Gastroesophageal sphincter (tissue), 4 donors: ENCODE measurements at regions not wholly inside any gene's neighbourhood (a gene's known extent, or its start where the extent isn't known, plus 50 kb on each side); places are given as distances from the start of the nearest gene placed in this dataset.

Source experiments
- ATAC-seq: fragments of 150-250 bp; one replicate; pipeline ENCODE4 v1.9.1; 2016; ENCODE audit warnings: mild to moderate bottlenecking, moderate library complexity
- H3K27ac ChIP-seq, 4 donors: fragments of 200-600 bp; sonication (generic) in 3 of 4; 1 replicate in 3 of 4; 2 replicates in 1 of 4; pipeline ENCODE4 v1.5.1; 2016 to 2019
- H3K27me3 ChIP-seq: fragments of 200-600 bp; sonication (generic); one replicate; pipeline ENCODE4 v1.5.1; 2019
- H3K36me3 ChIP-seq, 2 donors: fragments of 200-600 bp; sonication (generic); one replicate each; pipeline ENCODE4 v1.5.1; 2019; ENCODE audit warnings: control low read depth in 1 of 2
- H3K4me1 ChIP-seq, 3 donors: fragments of 200-600 bp; sonication (generic); 1 replicate in 2 of 3; 2 replicates in 1 of 3; pipeline ENCODE4 v1.5.1; 2016 to 2019; ENCODE audit warnings: control low read depth in 2 of 3
- H3K4me3 ChIP-seq, 2 donors: fragments of 200-600 bp; sonication (generic); one replicate each; pipeline ENCODE4 v1.5.1; 2019; ENCODE audit warnings: mild to moderate bottlenecking in 1 of 2, moderate library complexity in 1 of 2
- H3K9me3 ChIP-seq, 3 donors: fragments of 200-600 bp; sonication (generic); one replicate each; pipeline ENCODE4 v1.5.1; 2017 to 2019; ENCODE audit warnings: control low read depth in 2 of 3
- CTCF ChIP-seq, 4 experiments: fragments of 200-600 bp in 2 of 4; fragments of 450-650 bp in 2 of 4; sonication (generic) in 1 of 4; IDR thresholded peaks; one replicate each; pipeline ENCODE4 v1.5.1; 2017 to 2019; ENCODE audit warnings: antibody characterized with exemption in 4 of 4, mild to moderate bottlenecking in 2 of 4, moderate library complexity in 2 of 4
- EP300 ChIP-seq: sonication (generic); formaldehyde crosslinking; IDR thresholded peaks from one replicate; pipeline ENCODE4 v1.6.1; 2017; ENCODE audit warnings: antibody characterized with exemption, mild to moderate bottlenecking
- POLR2A ChIP-seq, 2 donors: fragments of 450-650 bp; IDR thresholded peaks; one replicate each; pipeline ENCODE4 v1.6.1; 2017; ENCODE audit warnings: antibody characterized with exemption in 2 of 2, mild to moderate bottlenecking in 2 of 2, moderate library complexity in 1 of 2
- POLR2AphosphoS5 ChIP-seq: sonication (generic); formaldehyde crosslinking; IDR thresholded peaks from one replicate; pipeline ENCODE4 v1.6.1; 2017; ENCODE audit warnings: antibody characterized with exemption
- WGBS, 2 donors: methylation state at CpG; one replicate each; pipeline ENCODE4 v1.1.5; 2018; ENCODE audit warnings: low coverage in 1 of 2; 5-methylcytosine and 5-hydroxymethylcytosine counted together

GRCh38 chr16:63945806-63946205, 1176.1 kb downstream of the CDH11 start:
- no peak for ATAC-seq
- WGBS, 2 donors: 9 to 42% methylated on average over 1 of the region's 1 CpG
- H3K4me3 ChIP-seq: no peak overlapping the region
- no peaks in the 10 kb centered on the region for H3K9me3 ChIP-seq
- no peaks in the 10 kb centered on the region for H3K36me3 ChIP-seq
- no peak for TF ChIP-seq POLR2A (IDR thresholded peaks at IDR 0.05)
- TF ChIP-seq POLR2AphosphoS5: no peak
- TF ChIP-seq EP300: no peak
- TF ChIP-seq CTCF (IDR thresholded peaks at IDR 0.05): no peak
- H3K4me1 ChIP-seq: no peaks in the 10 kb centered on the region
- no peaks in the 10 kb centered on the region for H3K27me3 ChIP-seq
- H3K27ac ChIP-seq: no peak overlapping the region

- WGBS, 2 donors: 82 to 88% methylated on average over 5 to 6 of the region's 6 CpGs
- no peak for ATAC-seq
- H3K27me3 ChIP-seq: no peaks in the 10 kb centered on the region
- no peaks in the 10 kb centered on the region for H3K9me3 ChIP-seq
- TF ChIP-seq CTCF (IDR thresholded peaks at IDR 0.05): no peak
- no peak for TF ChIP-seq POLR2A (IDR thresholded peaks at IDR 0.05)
- TF ChIP-seq EP300: no peak
- TF ChIP-seq POLR2AphosphoS5: no peak
- H3K36me3 ChIP-seq: no peaks in the 10 kb centered on the region
- H3K4me3 ChIP-seq: no peak overlapping the region
- no peak overlapping the region for H3K27ac ChIP-seq
- H3K4me1 ChIP-seq: no peaks in the 10 kb centered on the region
These were observed 1178.3 kb downstream of the CDH11 start for GRCh38 chr16:63943566-63943965.

- H3K27me3 ChIP-seq: no peaks in the 10 kb centered on the region
- TF ChIP-seq CTCF (IDR thresholded peaks at IDR 0.05) (no peak), POLR2A (IDR thresholded peaks at IDR 0.05) (no peak), EP300 (no peak), POLR2AphosphoS5 (no peak)
- H3K36me3 ChIP-seq: no peaks in the 10 kb centered on the region
- no peaks in the 10 kb centered on the region for H3K9me3 ChIP-seq
- H3K27ac ChIP-seq: no peak overlapping the region
- no peak overlapping the region for H3K4me3 ChIP-seq
- 58 to 79% methylated on average over 4 of the region's 4 CpGs for WGBS, 2 donors
- no peak for ATAC-seq
- H3K4me1 ChIP-seq: no peaks in the 10 kb centered on the region
These were observed 1183.2 kb downstream of the CDH11 start for GRCh38 chr16:63938661-63939060.

- Histone ChIP-seq H3K9me3 (peaks cover 0 to 7% (median 2%) of the 10 kb centered on the region in 3 donors), H3K27me3 (no peaks in the 10 kb centered on the region), H3K36me3 (no peaks in the 10 kb centered on the region), H3K27ac (no peak overlapping the region), H3K4me1 (no peaks in the 10 kb centered on the region), H3K4me3 (no peak overlapping the region)
- no peak for TF ChIP-seq EP300
- no peak for TF ChIP-seq POLR2AphosphoS5
- TF ChIP-seq POLR2A (IDR thresholded peaks at IDR 0.05): no peak
- no peak for TF ChIP-seq CTCF (IDR thresholded peaks at IDR 0.05)
- no peak for ATAC-seq
- 55 to 74% methylated on average over 3 of the region's 3 CpGs for WGBS, 2 donors
These were observed 1188.0 kb downstream of the CDH11 start for GRCh38 chr16:63933841-63934240.

GRCh38 chr16:63928421-63928820, 1193.4 kb downstream of the CDH11 start:
- no peaks in the 10 kb centered on the region for H3K4me1 ChIP-seq
- no peaks in the 10 kb centered on the region for H3K27me3 ChIP-seq
- WGBS, 2 donors: 92 to 96% methylated on average over 4 of the region's 4 CpGs
- peaks cover 0 to 7% (median 2%) of the 10 kb centered on the region in 3 donors for H3K9me3 ChIP-seq
- no peak overlapping the region for H3K4me3 ChIP-seq
- no peak for TF ChIP-seq CTCF (IDR thresholded peaks at IDR 0.05)
- TF ChIP-seq POLR2A (IDR thresholded peaks at IDR 0.05): no peak
- no peak for TF ChIP-seq POLR2AphosphoS5
- no peak for TF ChIP-seq EP300
- H3K36me3 ChIP-seq: no peaks in the 10 kb centered on the region
- no peak overlapping the region for H3K27ac ChIP-seq
- no peak for ATAC-seq
